ENCODE measurements at regions not wholly inside any gene's neighbourhood (a gene's known extent, or its start where the extent isn't known, plus 50 kb on each side); places are given as distances from the start of the nearest gene placed in this dataset.

DNA sequence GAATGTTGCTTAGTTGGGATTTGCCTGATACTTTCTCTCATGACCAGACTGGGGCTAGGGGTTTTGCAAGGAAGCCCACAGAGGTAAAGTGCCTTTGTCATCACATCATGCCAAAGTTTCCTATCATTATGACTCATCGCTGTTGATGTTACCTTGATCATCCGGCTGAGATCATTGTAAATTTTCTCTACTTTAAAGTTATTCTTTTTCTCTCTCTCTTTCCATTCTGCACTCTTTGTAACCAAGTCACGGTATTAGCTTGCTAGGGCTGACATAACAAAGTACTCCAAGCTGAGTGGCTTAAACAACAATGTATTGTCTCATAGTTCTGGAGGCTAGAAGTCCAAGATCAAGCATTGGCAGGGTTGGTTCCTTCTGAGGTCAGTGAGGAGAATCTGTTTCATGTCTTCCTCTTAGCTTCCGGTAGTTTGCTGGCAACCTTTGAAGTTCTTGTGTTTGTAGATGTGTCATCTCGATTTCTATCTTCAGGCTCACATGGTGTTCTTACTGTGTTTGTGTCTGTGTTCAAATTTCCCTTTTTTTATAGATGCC lies 113.0 kb downstream of the DTHD1 start:
- DNase-seq (ENCODE audit: low read depth) (no peak), FAIRE-seq (peak; percentile 34)
- H3K9me3 ChIP-seq (ENCODE audit: insufficient read depth, low read depth, low read length), result no peaks in the 10 kb centered on the region
- H4K20me1 ChIP-seq (ENCODE audit: insufficient read depth, low read length), result no peaks in the 10 kb centered on the region
- Mint-ChIP-seq H3K36me3 (ENCODE audit: low read depth, unreplicated experiment) (no peaks in the 10 kb centered on the region), H3K27ac (ENCODE audit: unreplicated experiment) (no peak overlapping the region), H3K4me1 (ENCODE audit: low read depth, unreplicated experiment) (peaks cover 5% of the 10 kb centered on the region), H3K4me3 (ENCODE audit: unreplicated experiment) (no peak overlapping the region), H3K27me3 (ENCODE audit: low read depth, unreplicated experiment) (peaks cover 3% of the 10 kb centered on the region), H3K9me3 (ENCODE audit: unreplicated experiment) (no peaks in the 10 kb centered on the region)
- no peak overlapping the region for H2AFZ ChIP-seq (ENCODE audit: low read depth, low read length)
- no peak overlapping the region for H3K4me3 ChIP-seq (ENCODE audit: insufficient read depth, low read depth, low read length)
- no peaks in the 10 kb centered on the region for H3K4me1 ChIP-seq (ENCODE audit: insufficient read depth, low read length)
- no peak for TF ChIP-seq EZH2 (IDR thresholded peaks at IDR 0.05; ENCODE audit: insufficient read depth, low read length)
- TF ChIP-seq, protein P1, sequence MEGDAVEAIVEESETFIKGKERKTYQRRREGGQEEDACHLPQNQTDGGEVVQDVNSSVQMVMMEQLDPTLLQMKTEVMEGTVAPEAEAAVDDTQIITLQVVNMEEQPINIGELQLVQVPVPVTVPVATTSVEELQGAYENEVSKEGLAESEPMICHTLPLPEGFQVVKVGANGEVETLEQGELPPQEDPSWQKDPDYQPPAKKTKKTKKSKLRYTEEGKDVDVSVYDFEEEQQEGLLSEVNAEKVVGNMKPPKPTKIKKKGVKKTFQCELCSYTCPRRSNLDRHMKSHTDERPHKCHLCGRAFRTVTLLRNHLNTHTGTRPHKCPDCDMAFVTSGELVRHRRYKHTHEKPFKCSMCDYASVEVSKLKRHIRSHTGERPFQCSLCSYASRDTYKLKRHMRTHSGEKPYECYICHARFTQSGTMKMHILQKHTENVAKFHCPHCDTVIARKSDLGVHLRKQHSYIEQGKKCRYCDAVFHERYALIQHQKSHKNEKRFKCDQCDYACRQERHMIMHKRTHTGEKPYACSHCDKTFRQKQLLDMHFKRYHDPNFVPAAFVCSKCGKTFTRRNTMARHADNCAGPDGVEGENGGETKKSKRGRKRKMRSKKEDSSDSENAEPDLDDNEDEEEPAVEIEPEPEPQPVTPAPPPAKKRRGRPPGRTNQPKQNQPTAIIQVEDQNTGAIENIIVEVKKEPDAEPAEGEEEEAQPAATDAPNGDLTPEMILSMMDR (IDR thresholded peaks at IDR 0.05; ENCODE audit: insufficient read depth, low read depth, low read length), result no peak
- H3K79me2 ChIP-seq (ENCODE audit: insufficient read depth, low read length), result no peaks in the 10 kb centered on the region
- no peaks in the 10 kb centered on the region for H3K27me3 ChIP-seq (ENCODE audit: insufficient read depth, low read length)
- no peak overlapping the region for H3K9ac ChIP-seq (ENCODE audit: low read length)
- H3K36me3 ChIP-seq (ENCODE audit: insufficient read depth, low read length), result no peaks in the 10 kb centered on the region
- no peak overlapping the region for H3K27ac ChIP-seq (ENCODE audit: low read depth, low read length)
- H3K4me2 ChIP-seq (ENCODE audit: low read length), result no peak overlapping the region

DNA sequence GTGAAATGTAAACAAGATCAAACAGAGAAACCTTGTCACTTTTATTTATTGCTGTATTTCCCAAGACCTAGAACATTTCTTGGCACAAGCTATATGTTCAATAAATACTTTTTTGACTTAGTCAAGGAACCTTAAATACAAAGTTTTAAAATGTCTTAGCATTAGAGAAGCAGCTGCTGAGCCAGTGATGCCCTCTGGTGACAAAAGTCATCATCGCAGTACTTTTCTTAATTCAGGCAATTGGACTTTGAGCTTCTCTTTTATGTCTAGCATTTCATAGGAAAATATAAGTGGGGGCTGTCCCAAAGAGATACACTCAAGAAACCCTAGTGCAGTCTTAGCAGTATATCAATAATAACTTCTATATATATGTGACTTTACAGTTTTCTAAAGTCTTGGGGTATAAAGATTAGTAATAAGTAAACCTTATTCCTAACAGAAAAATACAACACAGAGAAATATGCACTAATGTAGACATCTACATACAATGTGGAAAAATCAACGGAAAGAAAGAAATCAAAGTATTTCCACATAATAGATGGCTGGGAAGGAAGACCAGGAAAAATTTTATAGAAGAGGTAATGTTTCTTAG lies 118.4 kb downstream of the DTHD1 start:
- no peak overlapping the region for H3K4me3 ChIP-seq (ENCODE audit: insufficient read depth, low read depth, low read length)
- no peak for TF ChIP-seq EZH2 (IDR thresholded peaks at IDR 0.05; ENCODE audit: insufficient read depth, low read length)
- TF ChIP-seq, protein P1 (IDR thresholded peaks at IDR 0.05; ENCODE audit: insufficient read depth, low read depth, low read length), result peak; percentile 63
- no peaks in the 10 kb centered on the region for H3K79me2 ChIP-seq (ENCODE audit: insufficient read depth, low read length)
- H2AFZ ChIP-seq (ENCODE audit: low read depth, low read length), result no peak overlapping the region
- H3K9ac ChIP-seq (ENCODE audit: low read length), result no peak overlapping the region
- H3K27ac Mint-ChIP-seq (ENCODE audit: unreplicated experiment), result no peak overlapping the region
- H3K27me3 Mint-ChIP-seq (ENCODE audit: low read depth, unreplicated experiment), result peaks cover 3% of the 10 kb centered on the region
- H3K4me1 Mint-ChIP-seq (ENCODE audit: low read depth, unreplicated experiment), result no peaks in the 10 kb centered on the region
- FAIRE-seq (no peak), DNase-seq (ENCODE audit: low read depth) (peak; percentile 7)
- no peaks in the 10 kb centered on the region for H3K4me1 ChIP-seq (ENCODE audit: insufficient read depth, low read length)
- no peak overlapping the region for H3K4me2 ChIP-seq (ENCODE audit: low read length)
- H4K20me1 ChIP-seq (ENCODE audit: insufficient read depth, low read length), result no peaks in the 10 kb centered on the region
- H3K4me3 Mint-ChIP-seq (ENCODE audit: unreplicated experiment), result no peak overlapping the region
- H3K27me3 ChIP-seq (ENCODE audit: insufficient read depth, low read length), result no peaks in the 10 kb centered on the region
- no peaks in the 10 kb centered on the region for H3K9me3 ChIP-seq (ENCODE audit: insufficient read depth, low read depth, low read length)
- H3K27ac ChIP-seq (ENCODE audit: low read depth, low read length), result no peak overlapping the region
- H3K36me3 ChIP-seq (ENCODE audit: insufficient read depth, low read length), result no peaks in the 10 kb centered on the region
- no peaks in the 10 kb centered on the region for H3K9me3 Mint-ChIP-seq (ENCODE audit: unreplicated experiment)
- no peaks in the 10 kb centered on the region for H3K36me3 Mint-ChIP-seq (ENCODE audit: low read depth, unreplicated experiment)
